Pulmonary artery endothelial cell (primary cell): ENCODE measurements at regions not wholly inside any gene's neighbourhood (a gene's known extent, or its start where the extent isn't known, plus 50 kb on each side); places are given as distances from the start of the nearest gene placed in this dataset.

Experiments used
- DNase-seq: peaks from one replicate; pipeline ENCODE4 v3.0.0-alpha.2; 2011; ENCODE audit warnings: low read depth, low spot score

DNA sequence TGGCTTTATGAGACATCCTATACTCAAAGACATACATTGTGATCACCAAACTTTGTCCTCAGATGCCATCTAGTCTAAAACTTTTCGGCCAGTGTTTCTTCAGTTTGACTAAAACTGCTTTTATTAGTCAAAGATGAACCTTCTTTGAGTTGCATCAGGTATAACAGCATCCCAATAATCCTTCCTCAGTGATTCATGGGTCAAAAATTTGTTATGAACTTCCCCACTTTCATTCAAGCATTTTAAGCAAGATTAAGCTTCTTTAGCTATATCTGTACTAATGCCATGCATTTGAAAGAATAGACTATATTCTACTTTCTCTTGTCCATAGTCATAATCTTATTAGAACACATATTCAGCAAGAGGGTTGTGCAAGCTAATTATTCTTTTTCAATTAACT, 1070.4 kb upstream of the ADGRL3 start:
- DNase-seq: no peak

DNA sequence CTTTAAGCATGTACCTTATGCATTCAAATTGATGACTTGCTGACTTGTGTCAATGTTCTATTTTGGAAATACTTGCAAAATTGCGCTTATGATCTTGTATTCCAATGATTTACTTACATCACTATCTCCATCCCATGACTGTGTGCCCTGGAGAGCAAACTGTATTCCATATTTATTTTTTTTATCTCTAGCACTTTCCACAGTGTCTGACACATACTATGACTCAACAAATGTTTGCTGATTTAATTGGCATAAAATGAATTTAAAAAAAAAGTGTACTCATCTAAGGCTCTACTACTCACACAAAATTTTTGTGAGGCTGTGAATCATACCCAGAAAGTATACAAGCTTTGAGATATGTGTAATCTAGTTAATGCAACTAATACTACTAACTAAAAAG, 1066.8 kb upstream of the ADGRL3 start:
- DNase-seq: no peak

DNA sequence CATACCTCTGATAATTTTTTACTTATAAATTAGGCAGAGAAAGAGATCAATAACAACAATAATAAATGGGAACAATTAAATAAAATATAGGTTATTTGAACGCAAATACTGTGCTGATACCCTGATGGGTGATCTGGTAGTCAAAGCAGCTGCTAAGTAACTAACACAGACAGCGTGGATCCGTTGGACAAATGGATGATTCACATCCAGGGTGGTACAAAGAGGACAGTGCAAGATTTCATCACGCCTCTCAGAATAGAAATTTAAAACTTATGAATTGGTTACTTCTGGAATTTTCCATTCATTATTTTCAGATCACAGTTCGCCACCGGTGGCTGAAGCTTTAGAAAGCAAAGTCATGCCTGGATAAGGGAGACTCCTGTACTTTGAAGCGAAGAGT, 1066.0 kb upstream of the ADGRL3 start:
- no peak for DNase-seq

DNA sequence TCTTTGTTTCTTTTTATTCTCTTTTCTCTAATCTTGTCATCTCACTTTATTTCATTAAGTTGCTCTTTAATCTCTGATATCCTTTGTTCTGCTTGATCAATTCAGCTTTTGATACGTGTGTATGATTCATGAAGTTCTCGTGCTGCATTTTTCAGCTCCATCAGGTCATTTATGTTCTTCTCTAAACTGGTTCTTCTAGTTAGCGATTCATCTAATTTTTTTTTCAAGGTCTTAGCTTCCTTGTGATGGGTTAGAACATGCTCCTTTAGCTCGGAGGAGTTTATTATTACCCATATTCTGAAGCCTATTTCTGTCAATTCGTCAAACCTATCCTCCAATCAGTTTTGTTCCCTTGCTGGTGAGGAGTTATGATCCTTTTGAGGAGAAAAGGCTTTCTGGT, 1045.0 kb upstream of the ADGRL3 start:
- DNase-seq: no peak

DNA sequence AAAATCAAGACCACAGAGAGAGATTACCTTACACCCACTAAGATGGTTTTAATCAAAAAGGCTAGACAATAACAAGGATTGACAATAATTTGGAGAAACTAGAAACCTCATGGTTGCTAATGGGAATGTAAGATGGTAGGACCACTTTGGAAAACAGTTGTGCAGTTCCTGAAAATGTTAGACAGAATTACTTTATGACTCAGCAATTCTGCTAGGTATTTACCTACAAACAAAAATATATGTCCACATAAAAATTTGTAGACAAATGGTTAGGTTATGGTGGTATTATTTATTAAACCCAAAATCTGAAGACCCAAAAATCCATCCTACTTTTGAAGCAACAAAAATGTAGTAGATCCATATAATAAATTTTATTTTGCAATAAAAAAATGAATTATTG, 1027.0 kb upstream of the ADGRL3 start:
- DNase-seq: no peak

DNA sequence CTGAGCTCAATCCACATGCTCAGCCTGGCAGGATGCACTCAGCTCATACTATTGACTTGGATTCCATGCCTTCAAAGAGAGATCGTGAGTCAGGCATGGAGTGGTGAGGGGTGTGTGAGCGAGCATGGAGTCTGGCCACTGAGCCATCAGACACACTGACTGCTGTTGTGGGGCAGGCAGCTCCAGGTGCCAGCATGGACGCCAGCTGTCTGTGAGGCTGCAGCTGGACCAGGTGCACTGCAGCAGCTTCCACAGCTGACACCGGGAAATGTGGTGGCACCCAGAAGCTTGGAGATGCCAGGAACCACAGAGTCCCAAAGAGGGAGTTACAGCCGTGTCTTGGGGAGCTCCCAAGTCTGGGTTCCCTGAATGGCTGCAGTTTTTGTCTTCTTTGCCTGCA, 1026.4 kb upstream of the ADGRL3 start:
- no peak for DNase-seq

DNA sequence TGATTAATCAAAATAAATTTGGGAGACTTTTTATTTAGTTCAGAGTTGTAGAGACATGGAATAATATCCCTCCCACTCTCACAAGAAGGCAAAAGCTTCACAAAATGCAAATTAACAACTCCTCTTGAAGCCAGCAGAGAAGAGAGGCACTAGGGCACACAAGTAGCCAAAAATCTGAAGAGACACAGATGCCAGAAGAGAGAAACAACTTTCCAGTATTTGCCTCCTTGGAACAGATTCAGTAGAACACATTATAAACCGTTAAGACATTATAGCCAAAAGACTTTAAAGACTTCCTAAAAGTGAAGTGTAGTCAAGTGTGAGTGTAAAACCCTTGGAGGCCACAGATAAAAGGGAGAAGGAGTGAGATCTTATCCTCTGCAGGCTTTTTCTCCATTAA, 1024.9 kb upstream of the ADGRL3 start:
- DNase-seq: no peak

DNA sequence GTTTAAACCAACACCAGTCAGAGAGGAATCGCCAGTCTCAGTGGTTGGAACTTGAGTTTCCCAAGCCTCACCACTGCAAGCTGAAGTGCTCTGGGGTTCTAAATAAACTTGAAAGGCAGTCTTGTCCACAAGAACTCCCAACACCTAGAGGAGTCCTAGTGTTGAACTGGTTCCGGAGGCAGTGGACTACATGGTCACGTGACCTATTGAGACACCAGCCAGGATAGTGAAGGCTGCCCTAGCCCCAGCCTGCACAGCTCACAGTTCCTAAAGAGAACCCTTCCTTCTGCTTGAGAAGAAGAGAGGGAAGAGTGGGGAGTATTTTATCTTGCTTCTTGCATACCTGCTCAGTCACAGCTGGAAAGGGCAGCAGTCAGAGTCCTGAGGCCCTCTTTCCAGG, 1012.7 kb upstream of the ADGRL3 start:
- DNase-seq: no peak

DNA sequence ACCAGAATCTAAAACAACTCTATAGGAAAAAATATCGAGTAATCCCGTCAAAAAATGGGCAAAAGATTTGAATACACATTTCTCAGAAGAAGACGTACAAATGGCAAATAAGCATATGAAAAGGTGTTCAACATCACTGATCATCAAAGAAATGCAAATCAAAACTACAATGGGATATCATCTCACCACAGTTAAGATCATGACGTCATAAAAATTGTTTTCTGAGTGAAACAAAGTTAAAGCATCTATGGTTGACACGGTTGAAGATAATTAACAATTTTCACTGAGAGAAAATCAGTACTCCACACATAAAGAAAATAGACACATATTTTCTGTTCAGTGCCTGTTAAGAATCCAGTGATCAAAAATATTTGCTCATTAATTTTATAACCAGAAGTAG, 1010.8 kb upstream of the ADGRL3 start:
- no peak for DNase-seq

DNA sequence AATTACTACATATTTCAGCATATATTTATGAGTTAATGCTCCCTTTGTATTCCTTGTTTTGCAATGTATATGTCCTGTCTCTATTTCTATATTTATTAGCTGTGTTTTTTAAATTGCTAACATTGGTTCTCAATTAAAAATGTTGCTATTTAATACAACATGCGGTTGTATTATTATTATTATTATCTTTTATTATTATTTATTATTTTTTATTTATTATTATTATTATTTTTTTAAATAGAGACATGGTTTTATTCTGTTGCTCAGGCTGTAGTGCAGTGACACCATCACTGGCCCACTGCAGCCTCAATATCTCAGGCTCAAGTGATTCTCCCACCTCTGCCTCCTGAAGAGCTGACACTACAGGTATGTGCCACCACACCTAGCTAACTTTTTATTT, 1005.9 kb upstream of the ADGRL3 start:
- DNase-seq: no peak

DNA sequence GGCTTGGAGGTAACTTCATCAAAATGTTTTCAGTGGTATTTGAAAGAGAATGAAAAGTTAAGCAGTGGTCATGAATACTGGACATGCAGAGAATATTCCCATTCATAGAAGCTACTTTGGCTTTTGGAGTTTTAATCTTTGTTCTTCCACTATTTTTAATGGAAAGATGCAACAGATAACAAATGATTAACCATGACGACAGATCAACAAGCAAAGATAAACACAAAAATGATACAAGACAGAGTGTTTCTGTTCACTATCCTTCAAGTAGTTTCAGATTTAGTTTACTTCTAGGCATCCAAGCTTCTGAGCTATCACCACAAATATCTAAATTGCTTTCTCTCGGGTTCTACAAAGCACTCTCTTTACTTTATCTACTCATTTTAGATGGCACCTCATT, 1004.9 kb upstream of the ADGRL3 start:
- no peak for DNase-seq

DNA sequence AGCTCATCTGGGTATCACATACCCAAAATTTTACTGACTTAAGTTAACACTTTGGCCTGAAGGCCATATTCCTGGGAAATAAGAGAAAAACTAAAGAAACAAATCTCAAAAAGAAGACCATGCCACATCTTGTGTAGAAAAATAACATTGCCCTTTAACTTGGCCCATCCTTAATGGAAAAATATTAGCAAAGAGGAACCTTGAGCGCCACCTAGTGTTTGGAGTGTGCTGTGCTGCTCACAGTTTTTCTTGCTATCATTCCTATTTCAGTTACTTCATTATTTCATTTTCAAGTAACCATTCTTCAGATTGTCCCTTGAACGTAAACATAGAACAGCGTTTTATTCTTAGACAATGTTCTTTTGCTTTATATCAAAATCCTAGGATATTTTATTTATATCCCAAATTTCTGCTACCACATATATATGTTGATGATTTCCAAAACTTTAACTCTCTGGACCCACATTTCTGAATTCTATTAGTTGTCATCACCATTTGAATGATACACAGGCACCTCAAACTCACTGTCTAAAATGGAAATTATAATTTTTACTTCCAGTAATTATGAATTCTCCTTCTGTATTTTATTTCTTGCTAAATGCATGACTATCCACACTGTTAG, 999.0 kb upstream of the ADGRL3 start:
- DNase-seq: peak; percentile 0

DNA sequence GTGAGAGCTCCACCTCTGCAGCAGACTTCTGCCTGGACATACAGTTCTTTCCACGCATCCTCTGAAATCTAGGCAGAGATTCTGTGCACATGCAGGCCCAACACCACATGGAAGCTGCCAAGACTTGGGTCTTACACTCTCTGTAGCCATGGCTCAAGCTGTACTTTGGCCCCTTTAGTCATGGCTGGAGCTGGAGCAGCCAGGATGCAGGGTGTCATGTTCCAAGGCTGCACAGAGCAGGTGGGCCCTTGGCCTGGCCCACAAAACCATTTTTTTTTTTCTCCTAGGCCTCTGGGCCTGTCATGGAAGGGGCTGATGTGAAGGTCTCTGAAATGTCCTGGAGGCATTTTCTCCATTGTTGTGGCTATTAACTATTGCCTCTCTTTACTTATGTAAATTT, 990.5 kb upstream of the ADGRL3 start:
- no peak for DNase-seq

DNA sequence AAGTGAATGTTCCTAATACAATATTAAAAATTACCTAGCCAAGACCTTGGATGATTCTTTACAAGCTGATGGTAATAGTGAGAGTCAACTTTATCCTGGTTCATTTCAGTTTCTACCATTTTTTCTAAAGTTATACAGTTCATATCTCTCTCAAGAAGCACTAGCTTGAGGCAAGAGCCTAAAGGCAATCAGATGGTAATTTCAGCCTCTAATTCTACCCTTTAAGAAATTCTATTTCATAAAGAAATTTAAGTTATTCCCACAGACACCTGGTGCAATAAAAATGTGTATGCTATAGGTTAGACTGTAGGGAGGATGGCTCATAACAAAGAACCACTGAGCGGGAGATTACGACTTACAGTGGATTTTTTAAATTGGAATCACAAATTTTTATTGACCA, 984.2 kb upstream of the ADGRL3 start:
- no peak for DNase-seq

DNA sequence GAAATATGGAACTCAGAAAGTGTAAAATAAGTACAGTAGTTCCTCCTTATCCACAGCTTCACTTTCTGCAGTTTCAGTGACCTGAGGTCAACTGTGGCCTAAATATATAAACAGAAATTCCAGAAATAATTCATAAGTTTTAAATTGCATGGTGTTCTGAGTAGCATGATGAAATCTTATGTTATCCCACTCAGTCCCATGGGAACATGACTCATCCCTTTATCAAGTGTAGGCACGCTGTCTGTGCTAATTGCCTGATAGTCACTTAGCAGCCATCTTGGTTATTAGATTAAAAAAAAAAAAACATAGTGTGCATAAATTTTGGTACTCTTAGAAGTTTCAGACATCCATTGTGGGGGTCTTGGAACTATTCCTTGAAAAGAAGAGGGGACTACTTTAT, 983.4 kb upstream of the ADGRL3 start:
- no peak for DNase-seq

DNA sequence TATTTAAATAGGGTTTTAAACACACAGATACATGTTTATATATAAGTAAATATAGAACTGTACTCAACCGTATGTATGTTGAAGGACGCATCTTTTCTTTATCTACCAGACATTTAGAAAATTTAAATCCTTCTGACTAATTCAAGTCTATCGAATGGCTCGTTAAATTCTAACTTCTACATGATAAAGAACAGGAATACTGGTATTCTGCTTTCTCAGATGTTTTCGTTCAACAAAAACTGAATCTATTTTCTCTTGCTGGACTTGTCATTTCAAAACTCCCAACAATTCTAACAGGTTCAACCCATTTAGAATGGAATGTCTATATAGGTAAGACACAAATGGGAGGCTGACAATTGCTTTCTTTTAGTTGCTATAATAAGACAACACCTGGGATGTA, 978.3 kb upstream of the ADGRL3 start:
- no peak for DNase-seq

DNA sequence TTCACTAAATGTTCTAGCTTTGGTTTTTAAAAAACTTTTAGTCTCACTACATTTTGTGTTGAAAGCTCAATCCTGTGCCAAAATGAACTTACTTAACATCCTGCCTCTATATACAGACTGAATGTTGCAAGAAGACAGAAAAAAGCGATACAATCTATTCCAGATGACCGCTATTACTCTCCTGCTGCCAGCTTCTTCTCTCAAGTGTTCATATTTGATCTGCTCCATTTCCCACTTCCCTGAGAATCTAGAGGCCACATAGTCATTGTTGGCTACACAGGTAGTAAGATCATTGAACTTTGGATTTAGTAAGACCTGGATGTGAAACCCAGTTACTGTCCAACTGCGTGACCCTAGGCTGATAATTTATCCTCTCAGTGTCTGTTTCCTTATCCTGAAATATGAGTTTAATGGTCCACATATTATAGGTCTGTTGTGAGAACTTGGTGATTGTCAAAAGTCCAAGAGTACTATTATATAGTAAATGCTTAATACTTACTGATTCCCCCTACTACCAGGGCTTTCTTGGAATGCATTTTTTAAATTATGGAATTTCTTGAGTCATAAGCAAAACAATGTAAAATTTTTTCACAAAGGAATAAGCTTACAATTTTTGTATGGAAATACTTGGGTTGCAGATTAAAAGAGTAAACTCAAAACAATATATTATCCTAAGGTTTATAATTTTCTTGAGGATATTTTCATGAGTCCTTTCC, 976.8 kb upstream of the ADGRL3 start:
- DNase-seq: no peak

DNA sequence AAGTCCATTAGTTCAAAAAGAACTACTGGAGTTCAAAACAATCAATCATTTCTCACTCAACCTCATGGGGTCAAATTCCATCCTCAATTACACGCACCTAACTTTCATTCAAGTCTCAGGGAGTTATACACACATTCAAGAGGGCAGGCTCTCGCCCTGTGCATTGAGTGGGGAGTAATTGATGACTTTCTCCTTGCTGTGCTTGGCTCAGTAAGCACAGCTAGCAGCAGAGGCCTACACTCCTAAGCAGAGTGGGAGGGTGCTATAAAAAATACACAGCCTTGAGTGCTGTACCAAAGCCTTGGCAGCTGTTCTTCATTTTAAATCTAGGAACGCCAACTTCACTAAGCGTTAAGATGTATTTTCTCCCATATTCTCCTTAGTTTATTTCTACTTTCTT, 958.3 kb upstream of the ADGRL3 start:
- no peak for DNase-seq

DNA sequence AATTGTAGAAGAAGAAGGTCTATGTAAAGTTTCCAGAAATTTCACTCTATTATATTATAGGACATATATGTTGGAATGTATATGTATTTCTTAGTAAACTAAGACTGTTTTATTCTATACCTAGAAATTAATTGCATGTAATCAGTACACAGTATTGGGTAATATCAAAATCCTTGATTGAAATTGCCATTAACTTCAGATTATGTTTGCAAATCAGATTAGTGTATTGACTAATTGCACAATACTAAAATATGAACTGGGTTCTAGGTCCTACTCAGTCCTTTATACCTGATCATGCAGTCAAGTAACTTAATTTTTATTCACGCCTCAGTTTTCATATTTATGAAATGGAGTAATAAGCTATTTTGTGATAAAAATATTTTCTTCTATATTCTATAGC, 950.3 kb upstream of the ADGRL3 start:
- DNase-seq: no peak

DNA sequence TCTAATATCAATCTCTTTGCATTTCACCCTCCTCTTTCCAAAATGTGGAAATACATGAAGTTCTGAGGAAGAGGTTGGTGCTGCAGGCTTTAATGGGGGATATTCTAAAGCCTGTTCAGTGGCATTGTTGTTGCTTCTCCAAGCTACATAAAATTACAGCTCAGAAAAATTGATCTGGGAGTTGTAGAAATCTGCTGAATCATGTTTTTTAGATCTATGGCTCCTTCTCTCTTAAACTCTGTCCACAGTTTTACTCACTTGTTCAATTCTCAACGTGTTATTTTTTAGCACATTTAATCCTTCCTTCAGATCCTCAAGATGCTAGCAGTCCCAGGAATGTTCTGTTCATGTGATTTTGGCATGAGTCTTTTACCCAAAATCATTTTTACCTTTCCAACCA, 949.5 kb upstream of the ADGRL3 start:
- DNase-seq: no peak

DNA sequence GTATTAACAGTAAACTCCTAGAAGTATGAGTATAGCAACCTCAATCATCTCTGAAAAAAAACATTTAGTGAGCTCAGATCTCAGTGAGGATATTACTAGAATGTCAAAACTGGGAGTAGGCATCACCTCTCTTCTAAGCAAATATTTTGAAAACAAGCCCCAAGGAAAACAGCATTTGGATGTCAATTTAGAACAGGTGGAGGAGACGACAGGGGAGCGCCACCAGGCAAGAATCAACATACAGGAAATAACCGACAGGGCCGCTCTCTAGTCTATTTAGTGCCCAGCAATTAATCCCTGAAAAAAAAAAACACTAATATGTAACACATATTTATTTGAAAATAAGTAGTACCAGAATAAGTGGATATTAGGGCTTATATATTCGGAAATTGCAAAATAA, 940.3 kb upstream of the ADGRL3 start:
- DNase-seq: no peak

DNA sequence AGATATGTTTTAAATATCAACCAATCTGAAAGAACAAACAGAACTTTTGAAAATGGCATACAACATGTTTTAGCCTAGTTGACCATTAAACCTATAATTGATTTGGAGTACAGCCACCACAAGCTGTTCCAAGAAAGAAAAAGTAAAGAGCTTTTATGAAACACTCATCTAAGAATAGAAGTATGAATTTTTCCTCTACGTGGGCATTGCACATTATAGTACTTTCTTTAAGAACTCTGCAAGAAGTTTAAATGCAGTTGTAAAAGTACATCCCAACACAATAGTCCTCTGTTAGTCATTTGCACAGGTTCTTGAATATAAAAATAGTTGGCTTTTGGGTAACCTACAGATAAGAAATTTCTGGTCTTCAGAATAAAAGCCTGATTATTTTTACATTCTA, 933.6 kb upstream of the ADGRL3 start:
- no peak for DNase-seq

DNA sequence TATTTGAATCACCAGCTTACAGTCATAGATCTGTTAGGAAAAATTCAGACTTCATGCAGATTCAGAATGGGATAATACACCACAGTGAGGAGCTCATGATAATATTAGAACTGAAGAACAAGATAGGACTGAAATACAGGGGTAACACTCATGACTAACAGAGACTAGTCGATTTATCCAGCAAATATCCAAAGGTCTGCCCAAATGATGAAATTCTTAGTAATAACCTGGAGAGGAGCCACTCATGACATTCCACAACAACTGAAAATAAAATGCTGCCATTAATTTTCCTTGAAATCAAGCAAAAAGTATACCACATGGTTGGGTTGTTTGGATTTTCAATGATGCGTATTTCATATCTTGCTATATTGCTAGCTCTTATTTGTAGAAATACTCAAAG, 903.7 kb upstream of the ADGRL3 start:
- DNase-seq: no peak
